Hepatocyte (in vitro differentiated cells): ENCODE measurements at regions not wholly inside any gene's neighbourhood (a gene's known extent, or its start where the extent isn't known, plus 50 kb on each side); places are given as distances from the start of the nearest gene placed in this dataset.

Source experiments
- DNase-seq: peaks from one replicate; pipeline ENCODE4 v3.0.0-alpha.2; 2016; ENCODE audit warnings: low spot score
- H2AFZ ChIP-seq: fragments of 200-600 bp; sonication (generic); 2 replicates; pipeline ENCODE4 v1.6.0; 2016; ENCODE audit warnings: antibody characterized with exemption, mild to moderate bottlenecking
- H3K27ac ChIP-seq: fragments of 200-600 bp; sonication (generic); 2 replicates; pipeline ENCODE4 v1.5.1; 2016; ENCODE audit warnings: mild to moderate bottlenecking
- H3K27me3 ChIP-seq: fragments of 200-600 bp; sonication (generic); 2 replicates; pipeline ENCODE4 v1.6.1; 2016
- H3K36me3 ChIP-seq: fragments of 200-600 bp; sonication (generic); replicated peaks from 2 replicates; pipeline ENCODE4 v1.5.1; 2016; ENCODE audit warnings: low read depth; ENCODE audit not compliant: insufficient read depth
- H3K4me1 ChIP-seq: fragments of 200-600 bp; sonication (generic); 2 replicates; pipeline ENCODE4 v1.5.1; 2016; ENCODE audit warnings: mild to moderate bottlenecking, moderate library complexity; ENCODE audit not compliant: insufficient read depth
- H3K4me2 ChIP-seq: fragments of 200-600 bp; sonication (generic); 2 replicates; pipeline ENCODE4 v1.6.0; 2016
- H3K4me3 ChIP-seq: fragments of 200-600 bp; sonication (generic); 2 replicates; pipeline ENCODE4 v1.5.1; 2016; ENCODE audit warnings: mild to moderate bottlenecking
- H3K79me2 ChIP-seq: fragments of 200-600 bp; sonication (generic); 2 replicates; pipeline ENCODE4 v1.6.0; 2017; ENCODE audit warnings: mild to moderate bottlenecking
- H3K9me2 ChIP-seq: fragments of 200-600 bp; sonication (generic); replicated peaks from 2 replicates; pipeline ENCODE4 v1.6.0; 2017; ENCODE audit warnings: mild to moderate bottlenecking; ENCODE audit not compliant: insufficient read depth
- H3K9me3 ChIP-seq: fragments of 200-600 bp; sonication (generic); 2 replicates; pipeline ENCODE4 v1.5.1; 2016; ENCODE audit warnings: low read depth, mild to moderate bottlenecking
- H4K20me1 ChIP-seq: fragments of 200-600 bp; sonication (generic); 2 replicates; pipeline ENCODE4 v1.6.0; 2016; ENCODE audit warnings: mild to moderate bottlenecking; ENCODE audit not compliant: insufficient read depth, poor library complexity, severe bottlenecking
- CTCF ChIP-seq: fragments of 200-600 bp; sonication (generic); IDR thresholded peaks from 2 replicates; pipeline ENCODE4 v1.5.1; 2016; ENCODE audit warnings: antibody characterized with exemption, mild to moderate bottlenecking; ENCODE audit not compliant: poor library complexity
- EZH2 ChIP-seq: fragments of 200-600 bp; sonication (generic); IDR thresholded peaks from 2 replicates; pipeline ENCODE4 v1.6.1; 2016; ENCODE audit warnings: antibody characterized with exemption, mild to moderate bottlenecking, borderline replicate concordance
- EZH2phosphoT487 ChIP-seq: fragments of 200-600 bp; sonication (generic); IDR thresholded peaks from one replicate; pipeline ENCODE4 v1.6.1; 2018; ENCODE audit warnings: antibody characterized with exemption, mild to moderate bottlenecking, low read depth, moderate library complexity; ENCODE audit not compliant: unreplicated experiment, severe bottlenecking
- WGBS: methylation state at CpG from one replicate; pipeline ENCODE4 v1.1.6; 2016; ENCODE audit warnings: low lambda C conversion rate; ENCODE audit errors: missing lambda C conversion rate; 5-methylcytosine and 5-hydroxymethylcytosine counted together

- DNase-seq = no peak
- no peak overlapping the region for H2AFZ ChIP-seq
- H3K9me3 ChIP-seq = no peaks in the 10 kb centered on the region
- TF ChIP-seq EZH2 = no peak
- TF ChIP-seq CTCF = no peak
- TF ChIP-seq EZH2phosphoT487 = no peak
- no peak overlapping the region for H3K4me2 ChIP-seq
- no peaks in the 10 kb centered on the region for H3K4me1 ChIP-seq
- H3K36me3 ChIP-seq = no peaks in the 10 kb centered on the region
- H3K27ac ChIP-seq = no peak overlapping the region
- H3K9me2 ChIP-seq = no peaks in the 10 kb centered on the region
- no peaks in the 10 kb centered on the region for H3K79me2 ChIP-seq
- WGBS = 77% methylated on average over 4 of the region's 4 CpGs
- H3K27me3 ChIP-seq = no peaks in the 10 kb centered on the region
- no peak overlapping the region for H3K4me3 ChIP-seq
- no peaks in the 10 kb centered on the region for H4K20me1 ChIP-seq
These were observed 400.2 kb downstream of the SOX2 start for GRCh38 chr3:182111967-182112366.

GRCh38 chr3:182115328-182116015 lies 403.7 kb downstream of the SOX2 start:
- Histone ChIP-seq H3K4me1 (no peaks in the 10 kb centered on the region), H3K9me2 (no peaks in the 10 kb centered on the region), H2AFZ (no peak overlapping the region), H4K20me1 (no peaks in the 10 kb centered on the region), H3K36me3 (no peaks in the 10 kb centered on the region), H3K27ac (no peak overlapping the region), H3K27me3 (no peaks in the 10 kb centered on the region), H3K4me3 (no peak overlapping the region), H3K9me3 (no peaks in the 10 kb centered on the region), H3K4me2 (no peak overlapping the region), H3K79me2 (no peaks in the 10 kb centered on the region)
- no peak for DNase-seq
- 93% methylated on average over 1 of the region's 1 CpG for whole genome bisulfite sequencing
- TF ChIP-seq CTCF = no peak
- no peak for TF ChIP-seq EZH2phosphoT487
- TF ChIP-seq EZH2 = no peak

- no peak for TF ChIP-seq EZH2phosphoT487
- TF ChIP-seq EZH2 = no peak
- no peak for TF ChIP-seq CTCF
- no peaks in the 10 kb centered on the region for H4K20me1 ChIP-seq
- H3K4me2 ChIP-seq = no peak overlapping the region
- no peaks in the 10 kb centered on the region for H3K4me1 ChIP-seq
- no peaks in the 10 kb centered on the region for H3K9me3 ChIP-seq
- H2AFZ ChIP-seq = no peak overlapping the region
- WGBS = 34% methylated on average over 2 of the region's 2 CpGs
- no peaks in the 10 kb centered on the region for H3K79me2 ChIP-seq
- no peaks in the 10 kb centered on the region for H3K27me3 ChIP-seq
- H3K4me3 ChIP-seq = no peak overlapping the region
- no peaks in the 10 kb centered on the region for H3K9me2 ChIP-seq
- no peak for DNase-seq
- no peaks in the 10 kb centered on the region for H3K36me3 ChIP-seq
- H3K27ac ChIP-seq = no peak overlapping the region
These were observed 404.7 kb downstream of the SOX2 start for GRCh38 chr3:182116386-182116785.

GRCh38 chr3:182117131-182117530 lies 405.4 kb downstream of the SOX2 start:
- no peaks in the 10 kb centered on the region for H3K27me3 ChIP-seq
- no peaks in the 10 kb centered on the region for H3K9me2 ChIP-seq
- no peak overlapping the region for H3K27ac ChIP-seq
- no peaks in the 10 kb centered on the region for H3K9me3 ChIP-seq
- 84% methylated on average over 8 of the region's 8 CpGs for WGBS
- no peak overlapping the region for H2AFZ ChIP-seq
- no peak for TF ChIP-seq CTCF
- TF ChIP-seq EZH2 = no peak
- TF ChIP-seq EZH2phosphoT487 = no peak
- no peak overlapping the region for H3K4me3 ChIP-seq
- no peaks in the 10 kb centered on the region for H3K36me3 ChIP-seq
- no peak for DNase-seq
- no peak overlapping the region for H3K4me2 ChIP-seq
- no peaks in the 10 kb centered on the region for H3K79me2 ChIP-seq
- H4K20me1 ChIP-seq = no peaks in the 10 kb centered on the region
- no peaks in the 10 kb centered on the region for H3K4me1 ChIP-seq
